GM18505 (cell line): ENCODE measurements at regions not wholly inside any gene's neighbourhood (a gene's known extent, or its start where the extent isn't known, plus 50 kb on each side); places are given as distances from the start of the nearest gene placed in this dataset.
"Not testable (repeated sequence)": the region's sequence is repeated elsewhere in the genome, so short reads cannot be mapped to it uniquely, and the experiment has no call there.

ENCODE experiments used
- ATAC-seq: cut with Tn5 transposase; IDR thresholded peaks from one replicate; pipeline ENCODE4 v1.9.1; 2021; ENCODE audit not compliant: unreplicated experiment
- POLR2A ChIP-seq: IDR thresholded peaks from 4 replicates; pipeline ENCODE4 v1.6.1; 2011; ENCODE audit warnings: borderline replicate concordance; ENCODE audit not compliant: insufficient read depth, insufficient read length; ENCODE audit errors: extremely low read depth

- no peak for TF ChIP-seq POLR2A
- ATAC-seq = peak; percentile 33
Measured at GRCh38 chr5:99032234-99033013, 103.6 kb upstream of the CHD1 start.

- TF ChIP-seq POLR2A = no peak
- ATAC-seq = no peak
Measured at GRCh38 chr5:99030906-99031440, 102.2 kb upstream of the CHD1 start.

- ATAC-seq = no peak
- TF ChIP-seq POLR2A = no peak
Measured at GRCh38 chr5:99029172-99029571, 100.4 kb upstream of the CHD1 start.

- not testable (repeated sequence) for ATAC-seq
Measured at GRCh38 chr5:99028170-99028569, 99.4 kb upstream of the CHD1 start.

GRCh38 chr5:99025298-99026045 is 96.7 kb upstream of the CHD1 start:
- TF ChIP-seq POLR2A = no peak
- ATAC-seq = no peak

- no peak for ATAC-seq
Measured at GRCh38 chr5:99023330-99023729, 94.5 kb upstream of the CHD1 start.

GRCh38 chr5:99022250-99022649 is 93.4 kb upstream of the CHD1 start:
- ATAC-seq = no peak
- no peak for TF ChIP-seq POLR2A

More at GRCh38 chr5:99023330-99023729, 94.5 kb upstream of the CHD1 start:
- TF ChIP-seq POLR2A = no peak

GRCh38 chr5:99020698-99021048 is 91.9 kb upstream of the CHD1 start:
- TF ChIP-seq POLR2A = no peak
- ATAC-seq = no peak

GRCh38 chr5:99019812-99020697 is 91.2 kb upstream of the CHD1 start:
- ATAC-seq = peak; percentile 73

GRCh38 chr5:99019254-99019653 is 90.4 kb upstream of the CHD1 start:
- no peak for TF ChIP-seq POLR2A
- ATAC-seq = no peak

More at GRCh38 chr5:99019812-99020697, 91.2 kb upstream of the CHD1 start:
- no peak for TF ChIP-seq POLR2A

GRCh38 chr5:99010294-99010693 is 81.5 kb upstream of the CHD1 start:
- no peak for ATAC-seq
- no peak for TF ChIP-seq POLR2A

- not testable (repeated sequence) for ATAC-seq
Measured at GRCh38 chr5:99008009-99008408, 79.2 kb upstream of the CHD1 start.

- TF ChIP-seq POLR2A = no peak
- no peak for ATAC-seq
Measured at GRCh38 chr5:99005506-99005905, 76.7 kb upstream of the CHD1 start.

- no peak for TF ChIP-seq POLR2A
- peak; percentile 100 for ATAC-seq
Measured at GRCh38 chr5:99004960-99005359, 76.2 kb upstream of the CHD1 start.

- ATAC-seq = no peak
- no peak for TF ChIP-seq POLR2A
Measured at GRCh38 chr5:99000876-99001275, 72.1 kb upstream of the CHD1 start.
